ENCODE measurements at regions not wholly inside any gene's neighbourhood (a gene's known extent, or its start where the extent isn't known, plus 50 kb on each side); places are given as distances from the start of the nearest gene placed in this dataset.

DNA sequence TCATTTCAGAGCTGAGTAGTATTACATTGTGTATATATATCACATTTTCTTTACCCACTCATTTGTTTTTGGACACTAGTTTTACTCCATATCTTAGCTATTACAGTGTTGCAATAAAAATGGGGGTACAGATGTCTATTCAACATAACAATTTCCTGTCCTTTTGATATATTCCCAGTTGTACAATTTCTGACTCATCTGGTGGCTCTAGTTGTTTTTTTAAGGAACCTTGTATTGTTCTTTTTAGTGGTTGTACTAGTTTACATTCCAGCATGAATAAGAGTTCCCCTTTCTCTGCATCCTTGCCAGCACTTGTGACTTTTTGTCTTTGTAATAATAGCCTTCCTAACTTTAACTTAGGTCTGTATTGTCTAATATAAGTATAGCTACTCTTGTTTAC is 739.9 kb downstream of the XPNPEP1 start:
- TF ChIP-seq POLR2AphosphoS5 (IDR thresholded peaks at IDR 0.05; ENCODE audit: low read depth, low read length): no peak
- no peak for TF ChIP-seq CTCF (IDR thresholded peaks at IDR 0.05)
- no peak for TF ChIP-seq SIN3A (IDR thresholded peaks at IDR 0.05; ENCODE audit: borderline replicate concordance, insufficient read depth, low read depth, low read length)
- TF ChIP-seq, protein P1, sequence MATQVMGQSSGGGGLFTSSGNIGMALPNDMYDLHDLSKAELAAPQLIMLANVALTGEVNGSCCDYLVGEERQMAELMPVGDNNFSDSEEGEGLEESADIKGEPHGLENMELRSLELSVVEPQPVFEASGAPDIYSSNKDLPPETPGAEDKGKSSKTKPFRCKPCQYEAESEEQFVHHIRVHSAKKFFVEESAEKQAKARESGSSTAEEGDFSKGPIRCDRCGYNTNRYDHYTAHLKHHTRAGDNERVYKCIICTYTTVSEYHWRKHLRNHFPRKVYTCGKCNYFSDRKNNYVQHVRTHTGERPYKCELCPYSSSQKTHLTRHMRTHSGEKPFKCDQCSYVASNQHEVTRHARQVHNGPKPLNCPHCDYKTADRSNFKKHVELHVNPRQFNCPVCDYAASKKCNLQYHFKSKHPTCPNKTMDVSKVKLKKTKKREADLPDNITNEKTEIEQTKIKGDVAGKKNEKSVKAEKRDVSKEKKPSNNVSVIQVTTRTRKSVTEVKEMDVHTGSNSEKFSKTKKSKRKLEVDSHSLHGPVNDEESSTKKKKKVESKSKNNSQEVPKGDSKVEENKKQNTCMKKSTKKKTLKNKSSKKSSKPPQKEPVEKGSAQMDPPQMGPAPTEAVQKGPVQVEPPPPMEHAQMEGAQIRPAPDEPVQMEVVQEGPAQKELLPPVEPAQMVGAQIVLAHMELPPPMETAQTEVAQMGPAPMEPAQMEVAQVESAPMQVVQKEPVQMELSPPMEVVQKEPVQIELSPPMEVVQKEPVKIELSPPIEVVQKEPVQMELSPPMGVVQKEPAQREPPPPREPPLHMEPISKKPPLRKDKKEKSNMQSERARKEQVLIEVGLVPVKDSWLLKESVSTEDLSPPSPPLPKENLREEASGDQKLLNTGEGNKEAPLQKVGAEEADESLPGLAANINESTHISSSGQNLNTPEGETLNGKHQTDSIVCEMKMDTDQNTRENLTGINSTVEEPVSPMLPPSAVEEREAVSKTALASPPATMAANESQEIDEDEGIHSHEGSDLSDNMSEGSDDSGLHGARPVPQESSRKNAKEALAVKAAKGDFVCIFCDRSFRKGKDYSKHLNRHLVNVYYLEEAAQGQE (IDR thresholded peaks at IDR 0.05; ENCODE audit: insufficient read depth in 1 of 2, low read depth in 2 of 2, low read length in 1 of 2): no peak

Measured in Panc1 (cell line).